GM21515 (cell line): ENCODE measurements at regions not wholly inside any gene's neighbourhood (a gene's known extent, or its start where the extent isn't known, plus 50 kb on each side); places are given as distances from the start of the nearest gene placed in this dataset.

ENCODE experiments used
- ATAC-seq: cut with Tn5 transposase; IDR thresholded peaks from one replicate; pipeline ENCODE4 v1.9.1; 2021; ENCODE audit not compliant: unreplicated experiment

DNA sequence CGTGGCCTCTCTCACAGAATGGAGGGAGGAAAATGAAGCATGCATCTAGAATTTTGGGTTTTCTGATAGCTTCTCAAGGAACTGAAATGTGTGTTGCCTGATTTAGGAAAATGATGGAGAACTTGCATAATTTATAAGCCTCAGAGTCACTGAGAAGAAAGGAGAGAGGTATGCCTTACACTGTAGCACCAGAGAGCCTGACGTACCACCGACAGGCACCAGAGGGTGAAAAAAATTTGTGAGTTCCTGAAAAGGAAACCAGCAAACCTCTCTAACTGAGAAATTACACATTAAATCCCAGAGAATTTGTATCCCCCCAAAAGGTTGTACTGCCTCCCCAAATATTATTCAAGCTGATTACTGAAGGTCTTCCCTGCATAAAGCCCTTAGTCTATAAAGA, 915.3 kb upstream of the SLITRK6 start:
- no peak for ATAC-seq

DNA sequence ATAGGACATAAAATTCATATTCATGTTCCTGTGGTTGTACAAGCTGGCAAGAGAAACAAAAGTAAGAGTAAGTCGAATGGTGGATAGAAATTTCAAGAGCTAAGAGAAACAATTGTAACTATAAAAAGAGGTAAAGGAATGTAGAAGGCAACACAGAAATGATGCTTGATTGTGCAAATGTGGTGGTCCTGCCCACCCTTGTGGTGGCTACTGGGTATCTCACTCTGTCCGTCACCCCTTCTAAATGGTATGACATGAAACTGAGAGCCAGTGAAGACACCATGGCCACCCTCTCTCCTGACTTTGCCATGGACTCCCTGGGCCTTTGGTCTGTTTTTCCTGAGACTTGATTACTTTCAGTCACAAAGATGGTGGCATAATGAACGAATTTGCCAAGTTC, 925.9 kb upstream of the SLITRK6 start:
- ATAC-seq = no peak

DNA sequence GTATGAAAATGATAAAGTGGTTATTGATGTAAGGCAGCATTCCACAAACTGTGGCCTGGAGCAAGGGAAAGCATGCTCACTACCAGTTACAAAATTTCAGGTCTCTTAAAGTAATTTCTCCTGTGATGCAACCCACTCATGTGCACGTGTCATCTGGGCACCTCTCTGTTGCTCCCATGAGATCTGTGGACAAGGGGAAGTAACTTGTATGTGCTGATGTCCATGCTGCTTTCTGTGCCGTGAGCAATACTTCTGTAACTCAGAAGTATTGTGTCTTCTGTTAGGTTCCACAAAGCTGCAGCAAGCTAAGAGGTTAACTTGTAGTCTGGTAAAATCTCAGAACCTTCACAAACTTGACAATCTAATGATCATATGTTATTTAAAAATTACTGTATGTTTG, 930.0 kb upstream of the SLITRK6 start:
- no peak for ATAC-seq

DNA sequence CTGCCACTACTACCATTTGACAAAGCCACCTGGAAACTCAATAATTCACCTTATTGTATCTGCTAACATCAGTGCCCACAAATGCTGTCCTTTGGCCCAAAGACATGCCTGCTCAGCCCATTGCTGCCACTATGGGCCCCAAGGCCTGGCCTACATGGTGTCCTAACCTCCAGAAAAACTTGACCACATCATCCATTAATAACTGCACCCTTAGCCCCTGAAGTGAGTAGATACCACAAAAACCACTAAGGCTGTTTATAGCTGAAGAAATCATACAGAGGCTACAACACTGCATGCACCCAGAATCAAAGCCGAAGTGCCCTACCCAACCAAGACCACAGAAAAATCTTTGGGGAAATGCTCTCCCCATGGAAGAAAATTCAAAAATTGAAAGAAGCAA, 932.8 kb upstream of the SLITRK6 start:
- ATAC-seq = no peak

DNA sequence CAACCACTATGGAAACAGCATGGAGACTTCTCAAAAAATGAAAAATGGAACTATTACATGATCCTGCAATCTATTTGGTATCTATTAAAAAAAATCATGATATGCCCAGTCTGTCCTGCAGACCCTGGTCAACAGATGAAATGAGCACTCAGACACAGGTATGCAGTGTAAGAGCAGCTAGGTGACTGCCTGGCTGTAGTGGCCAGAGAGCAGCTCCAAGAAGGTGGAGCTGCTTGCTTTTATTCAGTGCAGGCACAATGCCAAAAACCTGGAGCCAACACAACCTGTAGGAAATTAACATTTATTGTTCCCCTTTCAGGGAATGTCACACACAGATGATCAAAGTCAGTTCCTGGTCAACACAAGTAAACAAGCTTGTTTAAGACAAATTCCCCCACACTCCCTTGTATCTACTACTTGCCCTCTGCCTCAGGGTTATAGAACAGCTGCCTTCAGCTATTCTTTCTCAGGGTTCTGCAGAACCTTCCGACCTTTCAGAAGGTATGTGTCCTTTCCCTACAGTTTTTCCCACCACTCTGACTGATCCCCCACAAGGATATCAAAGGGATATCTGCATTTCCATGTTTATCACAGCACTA, 933.7 kb upstream of the SLITRK5 start:
- no peak for ATAC-seq

DNA sequence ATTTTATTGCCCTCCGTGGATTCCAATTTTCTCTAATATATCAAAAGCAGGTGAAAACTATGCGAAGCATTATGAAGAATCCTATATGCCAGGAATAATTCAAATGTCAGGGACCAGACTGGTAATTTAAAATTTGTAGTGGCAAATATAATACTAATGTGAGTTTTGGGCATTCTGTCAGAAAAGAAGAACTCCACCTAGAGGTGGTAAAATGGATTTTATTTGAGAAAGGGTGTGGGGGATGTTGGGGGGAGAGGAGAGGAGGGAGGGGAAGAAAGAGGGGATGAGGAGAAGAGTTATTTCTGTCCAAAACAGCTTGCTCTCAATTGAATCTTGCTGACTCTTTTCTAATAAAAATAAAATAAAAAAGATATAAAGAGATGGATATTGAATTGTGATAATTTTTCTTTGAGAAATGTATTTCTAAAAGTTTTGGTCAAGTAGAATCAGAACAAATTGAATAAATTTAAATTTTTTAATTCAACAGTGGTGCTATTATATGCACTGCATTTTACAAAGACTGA, 929.3 kb upstream of the SLITRK5 start:
- no peak for ATAC-seq

DNA sequence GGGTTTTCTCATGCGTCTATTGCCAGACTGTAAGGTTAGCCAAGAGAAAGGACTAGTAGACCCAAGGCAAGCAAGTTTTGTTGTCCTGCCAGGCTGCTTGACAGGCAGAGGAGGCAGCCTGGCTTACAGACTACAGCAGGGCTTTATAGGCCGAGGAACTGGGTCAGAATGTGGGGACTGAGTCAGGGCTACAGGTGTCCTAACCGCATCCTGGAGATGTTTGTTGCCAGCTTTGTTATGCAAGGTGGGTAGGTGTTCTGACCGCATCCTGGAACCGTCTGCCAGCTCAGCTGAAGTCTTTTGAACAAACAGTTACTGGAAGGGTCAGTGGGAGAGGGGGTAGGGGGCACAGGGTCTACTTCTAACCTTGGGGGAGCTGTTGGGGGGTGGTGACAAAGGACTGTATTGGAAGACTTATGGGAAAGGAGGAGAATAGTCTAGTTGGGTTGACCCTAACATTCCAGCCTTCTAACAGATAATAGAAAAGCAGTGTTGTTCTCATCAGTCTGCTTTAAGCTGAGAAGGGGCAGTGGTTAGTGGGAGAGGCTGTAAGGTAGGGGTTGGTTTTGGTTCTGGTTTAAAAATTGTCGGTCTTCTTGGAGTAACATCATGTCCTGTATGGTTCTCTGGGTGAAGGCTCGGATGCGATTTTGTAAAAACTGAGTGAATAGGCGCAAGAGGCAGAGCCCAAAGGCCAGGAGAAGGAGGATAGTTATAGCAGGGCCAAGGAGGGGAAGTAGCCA, 913.8 kb upstream of the SLITRK5 start:
- ATAC-seq = no peak

DNA sequence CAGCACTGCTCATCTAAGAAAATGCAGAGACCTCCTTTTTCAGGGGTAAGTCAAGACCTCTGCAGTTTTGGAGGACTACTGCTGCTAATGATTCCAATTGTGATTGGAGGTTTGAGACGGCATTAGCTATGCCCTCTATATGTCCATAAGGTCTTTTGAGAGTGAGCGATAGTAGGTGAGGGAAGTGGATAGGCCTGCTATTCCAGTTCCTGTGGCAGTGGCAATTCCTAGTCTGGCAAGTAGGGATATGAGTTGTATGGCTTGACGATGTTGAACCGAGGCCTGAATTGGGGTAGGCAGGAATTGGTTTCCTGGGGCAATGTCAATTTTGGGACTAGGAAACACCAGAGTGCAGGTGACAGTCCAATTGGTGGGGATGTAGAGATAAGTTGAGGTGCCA, 913.1 kb upstream of the SLITRK5 start:
- ATAC-seq = no peak

DNA sequence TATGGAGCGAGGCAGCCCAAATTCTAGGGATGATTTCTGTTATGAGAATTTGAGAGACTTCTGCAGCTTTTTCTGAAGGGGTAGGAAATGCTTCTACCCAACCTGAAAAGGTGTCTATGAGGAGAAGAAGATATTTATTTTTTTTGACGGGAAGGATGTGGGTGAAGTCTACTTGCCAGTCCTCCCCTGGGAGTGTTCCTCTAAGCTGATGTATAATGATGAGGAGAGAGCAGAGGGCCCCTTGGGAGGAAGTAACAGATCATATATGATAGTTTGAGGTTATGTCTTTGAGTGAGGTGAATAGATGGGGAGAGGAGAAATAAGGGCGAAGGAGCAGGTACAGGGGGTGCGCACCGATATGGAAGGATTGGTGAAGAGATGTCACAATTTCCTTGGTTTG, 910.6 kb upstream of the SLITRK5 start:
- no peak for ATAC-seq

DNA sequence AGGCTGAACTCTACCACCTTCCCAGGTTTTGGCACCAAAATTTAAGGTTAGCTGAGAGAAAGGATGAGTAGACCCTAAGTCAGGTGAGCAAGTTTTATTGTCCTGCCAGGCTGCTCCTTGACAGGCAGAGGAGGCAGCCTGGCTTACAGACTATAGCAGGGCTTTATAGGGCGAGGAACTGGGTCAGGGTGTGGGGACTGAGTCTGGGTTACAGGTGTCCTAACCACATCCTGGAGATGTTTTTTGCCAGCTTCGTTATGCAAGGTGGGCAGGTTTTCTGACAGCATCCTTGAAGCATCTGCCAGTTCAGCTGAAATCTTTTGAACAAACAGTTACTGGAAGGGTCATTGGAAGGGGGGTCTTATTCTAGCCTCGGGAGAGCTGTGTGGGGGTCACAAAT, 905.7 kb upstream of the SLITRK5 start:
- no peak for ATAC-seq

DNA sequence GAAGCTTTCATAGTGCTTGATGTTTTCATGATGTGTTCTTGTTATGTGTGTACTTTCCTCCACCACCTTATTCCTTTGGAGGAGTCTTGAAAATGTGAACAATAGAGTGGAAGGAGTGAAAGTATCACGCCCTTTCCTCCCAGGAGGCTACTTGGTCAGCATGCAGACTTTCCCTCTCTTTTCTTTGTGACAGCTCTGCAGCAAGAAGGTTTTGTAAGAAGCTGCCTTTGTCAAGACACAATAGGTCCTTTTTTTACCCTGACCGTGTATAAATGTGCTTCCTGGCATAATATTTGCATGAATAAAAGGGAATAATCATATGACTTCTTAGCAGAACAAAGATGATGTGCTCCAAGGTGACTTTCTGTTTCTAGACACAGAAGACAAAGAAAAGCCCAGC, 882.6 kb upstream of the SLITRK5 start:
- ATAC-seq = no peak

DNA sequence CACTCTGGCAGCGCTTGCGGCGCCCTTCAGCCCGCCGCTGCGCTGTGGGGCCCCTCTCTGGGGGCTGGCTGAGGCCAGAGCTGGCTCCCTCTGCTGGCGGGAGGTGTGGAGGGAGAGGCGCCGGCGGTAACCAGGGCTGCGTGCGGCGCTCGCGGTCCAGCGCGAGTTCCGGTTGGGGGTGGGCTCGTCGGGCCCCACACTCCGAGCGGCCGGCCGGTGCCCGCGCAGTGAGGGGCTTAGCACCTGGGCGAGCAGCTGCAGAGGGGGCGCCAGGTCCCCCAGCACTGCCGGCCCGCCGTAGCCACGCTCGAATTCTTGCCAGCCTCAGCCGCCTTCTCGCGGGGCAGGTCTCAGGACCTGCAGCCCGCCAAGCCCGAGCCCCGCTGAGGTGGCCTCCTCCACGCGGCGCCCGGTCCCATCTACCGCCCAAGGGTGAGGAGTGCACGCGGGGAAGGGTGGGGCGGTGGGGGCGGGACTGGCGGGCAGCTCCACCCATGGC, 879.0 kb upstream of the SLITRK5 start:
- ATAC-seq = no peak

DNA sequence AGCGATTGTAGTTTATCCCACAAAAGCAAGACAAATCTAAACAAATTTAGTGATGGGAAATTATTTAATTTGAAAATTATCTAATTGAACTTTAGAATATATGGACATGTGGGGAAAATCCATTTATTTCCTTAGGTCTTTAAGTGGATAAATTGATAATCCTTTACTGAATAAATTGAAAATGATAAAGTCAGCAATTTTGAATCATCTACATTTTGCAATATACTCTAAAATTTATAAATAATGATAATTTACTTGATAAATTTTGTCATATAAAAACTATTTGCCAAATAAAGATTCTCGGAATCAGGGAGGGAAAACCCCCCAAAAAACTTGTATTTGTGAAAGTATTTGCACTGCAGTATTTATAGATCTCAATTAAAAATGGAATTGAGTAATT, 875.3 kb upstream of the SLITRK5 start:
- ATAC-seq = no peak

DNA sequence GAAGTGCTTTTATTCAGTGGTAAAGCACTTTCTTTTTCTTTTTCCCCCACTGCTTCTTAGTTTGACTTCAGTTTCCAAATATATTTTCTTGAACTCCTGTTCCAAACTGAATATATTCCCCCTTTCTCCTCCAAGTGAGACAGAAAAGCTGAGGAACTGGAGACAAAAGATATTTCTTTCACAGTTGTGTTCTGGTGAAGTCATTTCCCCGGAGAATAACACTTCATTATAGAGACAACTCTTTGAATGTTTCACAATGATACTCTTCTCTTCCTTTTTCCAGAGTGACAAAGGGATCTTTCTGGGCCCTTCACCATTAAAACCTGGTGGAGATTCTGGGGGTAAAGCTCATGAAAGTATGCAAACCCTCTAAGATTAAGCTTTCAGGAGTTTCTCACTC, 860.8 kb upstream of the SLITRK5 start:
- ATAC-seq = no peak

DNA sequence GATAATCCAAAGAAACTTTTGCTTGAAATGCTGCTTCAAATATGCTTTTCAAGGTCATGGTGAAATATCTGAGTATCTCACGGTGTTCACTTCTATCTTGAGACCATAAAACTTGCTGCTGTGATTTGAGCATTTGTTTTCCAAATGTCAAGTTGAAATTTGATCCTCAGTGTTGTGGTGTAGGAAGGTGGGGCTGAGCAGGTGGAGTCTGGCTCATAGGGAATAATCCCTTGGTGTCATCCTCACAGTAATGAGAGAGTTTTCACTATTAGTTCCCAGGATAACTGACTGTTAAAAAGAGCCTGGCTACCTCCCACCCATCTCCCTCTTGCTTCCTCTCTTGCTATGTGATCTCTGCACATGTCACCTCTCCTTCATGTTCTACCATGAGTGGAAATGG, 858.0 kb upstream of the SLITRK5 start:
- no peak for ATAC-seq

DNA sequence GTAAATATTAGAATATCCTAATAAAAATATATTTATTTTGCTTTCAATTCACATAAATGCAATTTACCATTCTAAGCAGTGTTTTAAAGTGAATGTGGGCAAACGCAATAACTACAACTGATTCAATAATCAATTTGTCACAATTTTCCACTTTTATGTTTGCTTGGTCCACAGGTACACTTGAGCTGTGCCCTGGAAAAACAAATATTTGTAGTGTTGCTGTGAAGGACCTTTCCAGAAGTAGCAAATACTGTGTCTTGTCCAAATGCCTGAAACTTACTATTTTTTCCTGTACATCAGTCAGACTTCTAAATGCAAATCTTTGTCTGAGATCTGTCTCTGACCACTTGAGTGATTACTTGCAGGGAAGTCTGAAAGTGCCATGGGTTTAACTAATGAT, 845.8 kb upstream of the SLITRK5 start:
- no peak for ATAC-seq

DNA sequence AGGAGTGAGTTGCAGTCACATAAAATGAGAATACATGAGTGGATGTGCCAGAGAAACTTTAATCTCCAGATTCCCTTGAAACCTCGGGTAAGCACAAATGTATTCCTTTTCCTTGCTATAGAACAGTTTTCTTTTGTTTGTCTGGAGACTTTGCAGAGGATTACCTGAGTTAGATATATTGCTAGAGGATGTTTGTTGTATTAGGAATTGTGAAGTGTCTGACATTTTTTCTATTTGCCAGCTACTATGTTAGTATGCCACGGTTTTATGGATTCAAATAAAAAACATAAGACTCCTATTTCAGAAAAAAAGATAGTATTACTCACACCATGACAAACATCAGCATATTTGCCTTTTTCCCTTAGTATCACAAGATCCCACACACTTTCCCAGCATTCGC, 844.9 kb upstream of the SLITRK5 start:
- ATAC-seq = no peak

DNA sequence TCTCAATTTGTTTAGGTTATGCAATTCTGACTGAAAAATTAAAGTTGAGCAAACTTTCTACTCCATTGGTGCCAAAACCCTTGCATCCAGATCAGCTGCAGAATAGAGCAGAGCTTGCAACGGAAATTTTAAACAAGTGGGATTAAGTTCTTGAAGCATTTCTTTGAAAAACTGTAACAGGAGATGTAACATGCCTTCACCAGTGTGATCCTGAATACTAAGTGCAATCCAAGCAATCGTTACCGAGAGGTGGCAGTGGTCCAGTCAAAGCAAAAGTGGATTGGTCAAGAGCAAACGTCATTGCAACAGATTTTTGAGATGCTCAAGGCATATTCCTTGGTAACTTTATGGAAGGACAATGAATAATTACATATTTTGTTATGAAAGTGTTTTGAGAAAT, 841.1 kb upstream of the SLITRK5 start:
- ATAC-seq = no peak

DNA sequence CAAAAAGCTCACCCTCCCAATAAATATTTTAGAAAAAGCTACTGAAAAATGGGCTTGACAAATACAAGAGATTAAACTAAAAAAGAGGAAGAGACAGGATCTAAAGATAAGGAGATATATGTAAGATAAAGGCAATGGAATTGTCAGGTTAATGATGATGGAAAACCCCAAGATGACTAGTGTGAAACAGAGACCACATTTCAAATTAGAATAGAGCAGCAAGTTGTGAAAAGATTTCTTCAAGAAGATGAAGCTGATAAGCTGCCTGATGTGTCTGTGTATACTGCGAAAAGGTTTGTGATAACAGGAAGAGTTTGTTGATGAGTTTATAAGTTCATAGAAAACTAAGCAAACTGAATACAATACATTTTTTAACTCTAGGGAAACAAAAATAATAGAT, 840.1 kb upstream of the SLITRK5 start:
- ATAC-seq = no peak

DNA sequence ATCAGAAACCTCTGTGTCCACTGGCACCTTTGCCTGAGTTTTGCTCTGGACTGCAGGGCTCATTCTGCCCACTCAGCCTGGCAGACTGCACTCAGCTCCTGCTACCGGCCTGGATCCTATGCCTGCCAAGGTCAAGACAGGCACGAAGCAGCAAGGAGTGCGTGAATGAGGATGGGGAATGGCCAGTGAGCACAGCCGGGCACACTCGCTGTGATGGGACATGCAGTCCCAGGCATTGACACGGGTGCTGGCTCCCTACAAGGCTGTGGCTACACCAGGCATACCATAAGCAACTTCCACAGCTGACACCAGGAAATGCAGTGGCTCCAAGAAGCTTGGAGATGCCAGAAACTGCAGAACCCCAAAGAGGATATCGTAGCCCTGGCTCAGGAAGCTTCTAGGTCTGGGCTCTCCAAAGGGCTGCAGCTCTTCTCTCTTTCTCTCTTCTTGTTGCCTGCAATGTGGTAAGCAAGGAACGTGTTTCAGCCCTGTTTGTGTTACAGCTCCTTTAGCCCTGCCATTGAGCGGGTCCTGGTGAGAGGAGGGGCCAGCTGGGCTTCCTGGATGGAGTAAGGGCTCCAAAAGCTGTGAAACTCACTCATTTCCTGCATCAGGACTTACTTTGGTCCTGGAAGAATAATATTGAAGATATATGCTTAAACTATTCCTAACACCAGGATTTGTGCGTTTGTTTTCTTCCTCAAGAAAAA, 832.6 kb upstream of the SLITRK5 start:
- ATAC-seq = no peak

DNA sequence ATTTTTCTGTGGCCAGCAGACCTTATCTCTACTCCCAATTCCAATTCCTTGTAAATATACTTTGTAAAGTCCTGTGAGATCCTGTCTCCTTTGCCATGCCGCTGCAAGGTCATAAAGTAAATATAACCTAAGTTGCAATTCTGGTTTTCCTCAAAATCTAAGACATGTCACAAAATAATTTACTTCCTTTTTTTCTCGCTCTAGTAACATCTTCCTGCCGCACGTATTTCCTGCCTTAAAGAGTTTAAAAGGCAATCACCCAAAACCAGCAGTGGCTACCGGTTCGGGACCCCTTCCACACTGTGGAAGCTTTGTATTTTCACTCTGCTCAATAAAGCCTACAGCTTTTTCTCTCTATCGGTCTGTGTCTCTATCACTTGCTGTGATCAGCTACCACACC, 832.0 kb upstream of the SLITRK5 start:
- ATAC-seq = no peak
